GM12891 (cell line): ENCODE measurements at regions not wholly inside any gene's neighbourhood (a gene's known extent, or its start where the extent isn't known, plus 50 kb on each side); places are given as distances from the start of the nearest gene placed in this dataset.
"Not testable (repeated sequence)": the region's sequence is repeated elsewhere in the genome, so short reads cannot be mapped to it uniquely, and the experiment has no call there.

Source experiments
- DNase-seq: peaks from one replicate; pipeline ENCODE4 v3.0.0; 2011; ENCODE audit warnings: low spot score; ENCODE audit not compliant: insufficient read length
- FAIRE-seq: peaks from 2 replicates; lab custom pipeline; 2011; peaks lifted over from hg19 to GRCh38; lab: Jason Lieb, UNC
- PAX5 ChIP-seq: IDR thresholded peaks from 2 replicates; pipeline ENCODE4 v1.6.1; 2011; ENCODE audit warnings: low read length, moderate library complexity, mild to moderate bottlenecking; ENCODE audit not compliant: insufficient read depth, severe bottlenecking
- POLR2A ChIP-seq: IDR thresholded peaks from 2 replicates; pipeline ENCODE4 v1.6.1; 2011; ENCODE audit warnings: low read depth, low read length, control low read depth
- POLR2AphosphoS5 ChIP-seq: IDR thresholded peaks from 2 replicates; pipeline ENCODE4 v1.6.1; 2011; ENCODE audit warnings: low read depth, low read length, control low read depth
- POU2F2 ChIP-seq: IDR thresholded peaks from 2 replicates; pipeline ENCODE4 v1.6.1; 2011; ENCODE audit warnings: low read depth, mild to moderate bottlenecking, control low read depth, low read length, moderate library complexity
- SPI1 ChIP-seq: IDR thresholded peaks from 2 replicates; pipeline ENCODE4 v1.6.1; 2011; ENCODE audit warnings: low read depth, low read length, control low read depth
- TAF1 ChIP-seq: IDR thresholded peaks from 2 replicates; pipeline ENCODE4 v1.6.1; 2011; ENCODE audit warnings: low read depth, low read length, control low read depth

DNA sequence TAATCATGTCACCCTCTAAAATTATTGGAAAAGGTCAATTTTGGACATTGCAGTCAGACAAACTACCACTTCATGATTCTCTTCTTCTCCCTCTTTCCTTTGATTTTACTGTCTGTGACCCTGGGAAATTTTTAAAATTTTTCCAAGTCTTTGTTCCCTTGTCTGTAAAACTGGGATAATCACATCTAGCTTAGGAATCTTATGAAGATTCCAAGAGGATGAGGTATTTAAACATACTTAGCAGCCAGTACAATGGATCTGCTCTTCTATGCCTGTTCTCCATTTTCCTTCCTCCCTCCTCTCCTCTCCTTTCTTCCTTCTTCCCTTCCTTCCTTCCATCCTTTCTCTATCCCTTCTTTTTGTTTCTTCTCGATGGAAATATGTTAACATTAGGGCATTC lies 651.6 kb upstream of the MARCKS start:
- DNase-seq, result no peak
- TF ChIP-seq PAX5 (no peak), POLR2AphosphoS5 (no peak), TAF1 (no peak), POLR2A (no peak), POU2F2 (no peak), SPI1 (no peak)
- no peak for FAIRE-seq

DNA sequence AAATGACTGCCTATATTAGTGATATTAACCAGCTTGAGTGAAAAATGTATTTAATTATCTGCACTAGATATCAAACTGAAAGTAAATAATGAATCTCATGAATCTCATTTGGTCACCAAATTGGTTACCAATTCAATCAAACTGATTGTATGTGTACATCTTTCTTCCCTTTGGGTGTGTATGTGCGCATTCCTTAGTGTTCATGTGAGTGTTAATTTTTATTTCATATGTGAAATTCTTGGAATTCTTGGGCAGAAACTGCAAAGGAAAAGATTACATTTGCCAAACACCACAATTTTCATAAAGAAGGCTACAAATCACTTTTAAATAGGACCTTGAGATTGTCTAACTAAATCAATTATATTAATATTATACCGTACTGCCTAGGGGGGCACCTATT lies 648.4 kb upstream of the MARCKS start:
- TF ChIP-seq POU2F2 (no peak), PAX5 (no peak), SPI1 (no peak), POLR2A (no peak), POLR2AphosphoS5 (no peak), TAF1 (no peak)
- DNase-seq (no peak), FAIRE-seq (no peak)

DNA sequence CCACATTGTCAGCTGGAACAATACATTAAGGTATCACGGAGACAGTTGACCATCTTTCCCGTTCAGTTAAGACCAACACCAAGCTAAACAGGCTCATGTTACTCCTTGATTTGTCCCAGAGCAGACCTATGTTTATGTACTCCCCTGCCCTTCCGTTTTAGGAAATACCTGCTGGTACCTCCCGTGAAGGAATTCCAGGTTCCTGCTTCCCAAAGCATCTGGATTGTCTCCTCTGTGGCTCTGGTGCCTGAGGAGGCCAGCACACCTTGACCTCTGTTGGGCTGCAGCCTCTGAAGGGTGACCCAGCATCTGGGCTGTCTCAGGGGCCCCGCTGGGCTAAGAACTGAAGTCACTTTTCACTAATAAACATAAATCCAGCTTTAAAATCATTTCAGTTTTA lies 647.8 kb upstream of the MARCKS start:
- TF ChIP-seq TAF1, result no peak
- no peak for TF ChIP-seq POU2F2
- no peak for TF ChIP-seq SPI1
- no peak for TF ChIP-seq POLR2AphosphoS5
- TF ChIP-seq PAX5, result no peak
- no peak for TF ChIP-seq POLR2A
- DNase-seq, result no peak
- no peak for FAIRE-seq

DNA sequence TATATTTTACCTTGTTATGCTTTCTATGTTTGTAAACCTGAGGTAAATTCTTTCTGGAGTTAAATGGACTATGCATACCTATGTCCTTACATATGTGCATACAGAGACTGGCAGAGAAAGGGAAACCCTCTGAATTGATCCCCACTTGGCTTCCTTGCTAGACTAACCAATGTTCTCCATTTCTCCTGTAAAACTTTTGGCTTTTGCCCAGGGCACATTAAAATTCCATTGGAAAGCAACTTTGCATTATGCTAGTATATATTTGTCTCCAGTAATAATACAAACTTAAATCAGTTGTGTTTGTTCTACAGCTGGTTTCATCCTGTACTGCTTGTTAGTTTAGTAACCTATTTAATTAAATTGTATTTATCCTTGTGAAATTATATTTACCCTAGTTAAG lies 646.0 kb upstream of the MARCKS start:
- TF ChIP-seq PAX5 (no peak), POU2F2 (no peak), TAF1 (no peak)
- FAIRE-seq, result no peak
- no peak for DNase-seq

DNA sequence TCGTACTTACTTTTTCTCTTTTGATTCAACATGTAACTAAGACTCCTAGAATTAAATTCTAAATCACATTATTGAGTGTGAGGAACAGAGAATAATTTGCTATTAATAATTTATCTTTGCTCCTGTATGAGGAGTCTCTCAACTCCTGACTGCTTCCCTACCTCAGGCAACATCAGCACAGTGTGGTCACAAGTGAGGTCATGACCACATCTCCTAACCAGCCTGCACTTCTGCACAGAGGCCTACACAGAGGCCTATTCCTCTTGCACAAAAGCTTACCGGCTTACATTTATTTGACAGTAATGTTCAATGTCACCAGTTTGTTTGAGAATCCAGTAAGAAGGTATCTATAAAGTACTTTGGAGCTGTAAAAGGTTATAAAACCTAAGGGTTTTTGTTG lies 637.4 kb upstream of the MARCKS start:
- DNase-seq (no peak), FAIRE-seq (no peak)
- TF ChIP-seq PAX5 (no peak), TAF1 (no peak), POLR2A (no peak), POLR2AphosphoS5 (no peak), SPI1 (no peak), POU2F2 (no peak)

DNA sequence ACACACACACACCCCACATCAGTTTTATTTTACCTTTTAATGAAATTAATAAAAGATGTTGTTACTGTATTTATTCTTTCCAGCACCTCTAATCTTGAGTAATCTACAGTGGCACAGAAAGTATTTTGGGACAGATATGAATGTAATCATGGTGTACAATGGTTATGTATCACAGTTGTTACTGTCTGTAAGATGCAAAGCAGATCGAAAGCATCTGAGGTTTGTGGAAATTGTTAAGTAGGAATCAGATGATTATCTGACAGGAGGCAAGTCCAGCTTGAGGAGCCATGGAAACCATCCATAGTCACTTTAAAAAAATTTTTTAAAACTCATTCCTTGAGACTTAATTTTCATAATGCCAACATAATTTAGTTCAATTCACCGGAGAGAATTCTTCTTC lies 636.3 kb upstream of the MARCKS start:
- no peak for TF ChIP-seq SPI1
- no peak for TF ChIP-seq POU2F2
- no peak for TF ChIP-seq POLR2A
- no peak for TF ChIP-seq TAF1
- no peak for TF ChIP-seq PAX5
- no peak for FAIRE-seq
- DNase-seq, result no peak

DNA sequence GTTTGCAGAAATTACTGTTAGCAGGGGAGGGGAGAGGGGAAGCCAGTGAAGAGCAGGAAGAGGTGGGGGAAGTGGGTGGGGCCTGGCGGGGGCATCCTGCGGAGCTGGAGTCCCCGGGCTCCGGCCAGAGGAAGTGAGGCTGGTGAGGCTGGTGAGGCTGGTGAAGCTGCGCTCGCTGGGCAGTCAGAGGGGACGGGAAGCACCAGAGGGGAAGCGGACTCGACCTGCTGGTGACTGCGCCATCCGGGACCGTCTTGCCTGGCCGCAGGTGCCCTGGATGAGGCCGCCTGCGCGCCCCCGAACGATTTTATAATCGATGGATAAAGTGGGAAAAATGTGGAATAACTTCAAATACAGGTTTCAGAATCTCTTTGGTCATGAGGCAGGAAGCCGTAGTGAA lies 635.3 kb upstream of the MARCKS start:
- DNase-seq (no peak), FAIRE-seq (no peak)
- no peak for TF ChIP-seq POU2F2
- TF ChIP-seq POLR2AphosphoS5, result no peak
- TF ChIP-seq SPI1, result no peak
- no peak for TF ChIP-seq TAF1
- no peak for TF ChIP-seq POLR2A
- TF ChIP-seq PAX5, result no peak

DNA sequence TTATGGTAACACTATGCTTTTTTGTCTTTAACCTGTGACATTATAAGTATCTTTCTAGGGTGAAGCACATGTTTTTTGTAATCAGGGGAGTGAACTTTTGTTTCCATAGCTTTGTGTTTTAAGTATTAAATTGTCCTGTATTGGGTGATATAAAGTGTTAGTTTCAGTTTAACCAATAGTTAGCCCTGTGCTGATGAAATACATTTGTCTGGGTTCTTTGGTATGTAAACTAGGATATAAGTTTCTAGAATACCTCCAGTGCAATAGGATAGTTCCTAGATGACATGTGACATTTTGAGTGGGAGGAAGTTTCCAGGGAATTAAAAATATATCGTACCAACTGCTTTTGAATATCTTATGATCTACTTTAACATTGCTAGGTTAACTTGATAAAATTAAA lies 611.0 kb upstream of the MARCKS start:
- DNase-seq, result no peak
- TF ChIP-seq PAX5 (no peak), POLR2AphosphoS5 (no peak)
- FAIRE-seq, result no peak

DNA sequence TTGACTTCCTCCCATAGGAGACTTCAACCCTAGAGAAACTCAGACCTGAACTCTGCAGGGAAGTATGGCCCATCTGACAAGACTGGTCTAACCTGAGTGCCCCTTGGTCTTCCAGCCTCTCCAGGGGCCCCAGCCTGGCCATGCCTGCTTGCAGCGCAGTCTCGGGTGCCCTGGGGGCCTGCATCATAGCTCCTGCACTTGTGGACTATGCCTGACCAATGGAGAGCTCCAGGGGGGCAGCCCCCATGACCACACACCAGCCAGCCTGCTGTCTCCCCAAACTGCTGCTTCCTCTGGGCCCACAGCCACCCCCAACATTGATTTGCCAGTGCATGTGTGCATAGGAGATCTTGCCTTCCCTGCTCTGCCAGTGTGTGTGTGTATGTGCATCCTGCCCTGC lies 608.6 kb upstream of the MARCKS start:
- DNase-seq (no peak), FAIRE-seq (no peak)
- no peak for TF ChIP-seq POU2F2
- no peak for TF ChIP-seq SPI1
- TF ChIP-seq POLR2A, result no peak
- no peak for TF ChIP-seq TAF1
- TF ChIP-seq POLR2AphosphoS5, result no peak
- no peak for TF ChIP-seq PAX5

DNA sequence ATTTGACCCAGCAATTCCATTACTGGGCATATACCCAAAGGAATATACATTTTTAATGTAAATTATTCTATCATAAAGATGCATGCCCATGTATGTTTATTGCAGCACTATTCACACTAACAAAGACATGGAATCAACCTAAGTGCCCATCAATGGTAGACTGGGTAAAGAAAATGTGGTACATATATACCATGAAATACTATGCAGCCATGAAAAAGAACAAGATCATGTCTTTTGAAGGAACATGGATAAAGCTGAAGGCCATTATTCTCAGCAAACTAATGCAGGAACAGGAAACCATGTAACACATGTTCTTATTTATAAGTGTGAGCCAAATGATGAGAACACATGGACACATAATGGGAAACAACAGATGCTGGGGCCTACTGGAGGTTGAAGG lies 603.0 kb upstream of the MARCKS start:
- FAIRE-seq, DNase-seq: not testable (repeated sequence)

DNA sequence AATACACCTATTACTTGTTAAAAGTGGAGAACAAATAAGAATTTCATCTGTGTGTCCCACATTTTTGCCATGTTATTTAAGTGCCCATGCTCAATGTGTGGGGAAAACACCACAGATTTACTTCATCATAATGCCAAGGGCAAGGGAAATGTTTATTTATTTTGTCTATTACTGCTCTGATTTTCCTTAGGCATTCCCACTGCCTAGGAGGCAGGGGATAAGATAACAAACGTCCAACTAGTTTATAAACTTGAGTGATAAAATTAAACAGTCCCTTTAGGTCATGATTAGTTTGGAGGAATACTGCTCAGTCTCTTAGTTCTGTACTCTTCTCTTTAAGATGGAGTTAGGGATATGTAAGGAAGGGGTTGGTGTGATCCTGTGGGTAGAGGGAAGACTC lies 598.4 kb upstream of the MARCKS start:
- FAIRE-seq (no peak), DNase-seq (no peak)
- no peak for TF ChIP-seq PAX5
- no peak for TF ChIP-seq POLR2AphosphoS5
- TF ChIP-seq POLR2A, result no peak
- TF ChIP-seq POU2F2, result no peak
- no peak for TF ChIP-seq SPI1
- no peak for TF ChIP-seq TAF1
